ENCODE measurements at regions not wholly inside any gene's neighbourhood (a gene's known extent, or its start where the extent isn't known, plus 50 kb on each side); places are given as distances from the start of the nearest gene placed in this dataset.

GRCh38 chr2:216553482-216554240, 55.0 kb downstream of the RPL37A start:
- DNase-seq (ENCODE audit: low read depth in 2 of 2) = no peak

DNA sequence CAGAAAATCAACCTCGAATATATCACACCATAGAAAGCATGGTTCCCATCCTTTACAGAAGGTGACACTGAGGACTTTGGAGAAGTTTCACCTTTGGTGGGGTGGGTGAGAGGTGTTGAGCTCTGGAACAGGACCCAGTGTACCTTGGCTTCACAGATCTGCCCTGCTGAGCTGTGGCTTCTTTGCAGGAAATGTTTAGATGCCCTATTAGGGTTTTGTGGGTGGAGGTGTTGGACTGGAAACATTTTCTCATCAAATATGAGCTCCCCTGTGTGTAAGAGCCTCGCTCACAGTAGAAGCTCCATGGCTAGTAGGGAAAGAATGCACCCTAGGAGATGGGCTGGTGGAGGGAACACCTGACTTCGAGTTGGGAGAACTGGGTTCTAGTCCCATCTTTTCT, 55.6 kb downstream of the RPL37A start:
- DNase-seq (ENCODE audit: low read depth in 2 of 2) = peak in 1 of 2 donors; percentile 4

- no peak for DNase-seq (ENCODE audit: low read depth in 2 of 2)
These were observed 56.1 kb downstream of the RPL37A start for GRCh38 chr2:216554755-216555154.

DNA sequence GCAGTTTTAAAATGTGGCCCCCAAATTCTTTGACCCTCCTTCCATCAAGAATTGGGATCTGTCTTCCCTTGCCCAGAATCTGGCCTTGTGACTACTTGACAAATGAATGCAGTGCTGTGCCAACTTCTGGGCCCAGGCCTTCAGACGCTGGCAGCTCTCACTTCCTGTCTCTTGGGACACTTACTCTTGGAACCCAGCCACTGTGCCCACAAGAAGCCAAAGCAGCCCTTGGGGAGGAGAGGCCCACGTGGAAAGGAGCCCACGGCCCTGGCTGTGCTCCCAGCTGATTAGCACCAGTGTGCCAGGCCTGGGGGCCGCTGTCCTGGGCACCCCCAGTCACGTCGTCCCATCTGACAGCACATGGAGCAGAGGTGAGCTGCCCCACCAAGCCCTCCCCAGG, 56.6 kb downstream of the RPL37A start:
- DNase-seq (ENCODE audit: low read depth in 2 of 2) = no peak

- no peak for DNase-seq (ENCODE audit: low read depth in 2 of 2)
These were observed 57.6 kb downstream of the RPL37A start for GRCh38 chr2:216556202-216556601.

GRCh38 chr2:216557413-216557812, 58.8 kb downstream of the RPL37A start:
- DNase-seq (ENCODE audit: low read depth in 2 of 2) = no peak

- DNase-seq (ENCODE audit: low read depth in 2 of 2) = no peak
These were observed 59.2 kb downstream of the RPL37A start for GRCh38 chr2:216557820-216558219.

- DNase-seq (ENCODE audit: low read depth in 2 of 2) = no peak
These were observed 61.0 kb downstream of the RPL37A start for GRCh38 chr2:216559625-216560156.

DNA sequence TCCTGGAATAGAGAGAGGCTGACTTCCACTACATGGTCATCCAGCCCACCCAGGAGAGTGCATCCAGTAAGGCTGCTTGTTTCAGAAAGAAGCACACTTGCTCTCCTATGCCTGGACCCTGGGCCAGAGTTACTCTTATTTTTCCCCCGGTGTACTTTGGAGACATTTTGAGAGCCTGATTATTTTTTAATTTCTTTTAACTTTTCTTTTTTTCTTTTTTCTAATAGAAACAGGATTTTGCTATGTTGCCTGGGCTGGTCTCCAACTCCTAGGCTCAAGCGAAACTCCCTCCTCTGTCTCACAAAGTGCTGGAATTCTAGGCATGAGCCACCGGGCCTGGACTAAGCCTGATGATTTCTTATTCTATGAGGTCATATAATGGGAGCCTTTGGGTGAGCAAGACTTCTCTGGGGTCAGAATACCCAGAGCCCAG, 62.2 kb downstream of the RPL37A start:
- DNase-seq (ENCODE audit: low read depth in 2 of 2) = no peak

DNA sequence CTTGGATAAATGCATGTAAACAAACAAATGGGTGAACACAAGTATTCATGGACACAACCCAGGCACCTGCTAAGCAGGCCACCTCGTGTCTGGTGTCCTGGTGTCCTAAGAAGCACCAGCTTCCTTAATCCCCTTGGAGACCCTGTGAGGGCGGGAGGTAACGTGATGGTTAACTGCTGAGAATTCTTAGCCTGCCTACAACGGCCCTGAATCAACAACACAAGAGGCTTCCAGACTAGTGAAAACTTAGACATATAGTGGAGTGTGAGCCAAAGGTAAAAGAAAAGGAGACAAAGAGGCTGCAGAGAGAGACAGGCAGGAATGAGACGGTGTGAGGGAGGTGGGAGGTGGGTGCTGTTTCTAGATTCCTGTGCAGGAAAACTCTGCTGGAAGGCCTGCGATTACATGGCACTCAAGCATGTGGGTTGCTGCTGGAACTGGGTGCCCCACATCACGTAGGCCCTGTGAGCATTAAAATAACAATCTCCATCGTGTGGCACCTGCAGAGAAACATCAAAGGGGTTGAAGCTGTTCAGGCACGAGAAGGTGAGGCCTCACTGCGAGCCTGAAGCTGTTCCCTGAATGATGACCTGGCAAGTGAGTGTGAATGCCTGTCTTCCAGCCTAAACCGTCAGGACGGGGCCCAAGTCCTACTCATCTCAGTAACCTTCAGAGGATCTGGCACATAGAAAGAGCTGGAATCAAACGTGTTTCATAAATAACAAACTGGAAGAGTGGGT, 64.2 kb downstream of the RPL37A start:
- DNase-seq (ENCODE audit: low read depth in 2 of 2) = no peak

GRCh38 chr2:216563646-216564045, 65.0 kb downstream of the RPL37A start:
- DNase-seq (ENCODE audit: low read depth in 2 of 2) = no peak

DNA sequence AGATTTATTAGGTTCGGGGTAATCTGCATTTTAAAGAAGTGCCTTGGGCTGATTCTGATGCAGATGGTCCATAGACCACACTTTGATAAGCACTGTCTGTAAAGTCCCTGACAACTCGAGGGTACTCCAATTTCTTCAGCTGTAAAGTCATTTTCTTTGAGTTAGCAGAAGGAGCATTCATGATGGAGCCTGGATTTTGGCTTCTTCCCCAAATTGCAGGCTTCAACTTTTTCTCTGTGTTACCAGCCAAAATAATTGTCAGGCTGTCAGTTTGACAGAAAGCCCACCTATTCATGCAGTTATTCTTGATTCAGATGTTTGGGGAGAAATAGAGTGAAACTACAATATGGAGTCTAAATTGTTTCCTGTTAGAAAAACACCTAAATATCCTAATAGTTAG, 66.0 kb downstream of the RPL37A start:
- DNase-seq (ENCODE audit: low read depth in 2 of 2) = no peak

GRCh38 chr2:216565956-216566355, 67.3 kb upstream of the IGFBP2 start:
- no peak for DNase-seq (ENCODE audit: low read depth in 2 of 2)

GRCh38 chr2:216568576-216568975, 64.6 kb upstream of the IGFBP2 start:
- no peak for DNase-seq (ENCODE audit: low read depth in 2 of 2)

DNA sequence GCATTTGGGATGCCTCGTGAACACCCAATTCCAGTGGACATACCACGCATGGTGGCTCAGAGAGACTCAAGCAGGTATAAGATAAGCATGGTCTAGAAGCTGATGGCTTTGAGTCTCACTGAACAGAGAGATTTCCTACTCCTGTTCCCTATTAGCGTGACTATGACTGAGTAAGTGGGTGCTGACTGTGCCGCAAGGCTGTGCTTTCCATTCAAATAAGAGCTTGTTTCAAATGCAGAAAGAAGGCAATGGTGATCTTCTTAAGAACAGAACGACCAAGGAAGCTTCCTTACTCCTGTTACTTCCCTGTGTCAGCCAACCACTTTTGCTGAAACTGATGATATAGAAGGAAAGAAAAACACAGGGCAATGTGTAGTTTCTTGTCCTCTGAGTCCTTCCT, 63.5 kb upstream of the IGFBP2 start:
- DNase-seq (ENCODE audit: low read depth in 2 of 2) = no peak

DNA sequence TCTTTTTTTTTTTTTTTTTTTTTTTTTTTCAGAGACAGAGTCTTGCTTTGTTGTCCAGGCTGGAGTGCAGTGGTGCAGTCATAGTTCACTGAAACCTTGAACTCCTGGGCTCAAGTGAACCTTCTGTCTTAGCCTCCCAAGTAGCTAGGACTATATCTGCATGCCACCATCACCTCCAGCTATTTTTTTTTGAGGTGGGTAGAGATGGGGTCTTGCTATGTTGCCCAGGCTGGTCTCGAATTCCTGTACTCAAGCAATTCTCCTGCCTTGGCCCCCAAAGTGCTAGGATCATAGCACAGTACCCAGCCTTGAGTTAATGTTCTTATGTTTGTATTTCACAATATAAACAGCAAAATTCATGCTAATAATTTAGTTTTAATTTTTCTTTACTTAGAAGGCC, 62.9 kb upstream of the IGFBP2 start:
- no peak for DNase-seq (ENCODE audit: low read depth in 2 of 2)

DNA sequence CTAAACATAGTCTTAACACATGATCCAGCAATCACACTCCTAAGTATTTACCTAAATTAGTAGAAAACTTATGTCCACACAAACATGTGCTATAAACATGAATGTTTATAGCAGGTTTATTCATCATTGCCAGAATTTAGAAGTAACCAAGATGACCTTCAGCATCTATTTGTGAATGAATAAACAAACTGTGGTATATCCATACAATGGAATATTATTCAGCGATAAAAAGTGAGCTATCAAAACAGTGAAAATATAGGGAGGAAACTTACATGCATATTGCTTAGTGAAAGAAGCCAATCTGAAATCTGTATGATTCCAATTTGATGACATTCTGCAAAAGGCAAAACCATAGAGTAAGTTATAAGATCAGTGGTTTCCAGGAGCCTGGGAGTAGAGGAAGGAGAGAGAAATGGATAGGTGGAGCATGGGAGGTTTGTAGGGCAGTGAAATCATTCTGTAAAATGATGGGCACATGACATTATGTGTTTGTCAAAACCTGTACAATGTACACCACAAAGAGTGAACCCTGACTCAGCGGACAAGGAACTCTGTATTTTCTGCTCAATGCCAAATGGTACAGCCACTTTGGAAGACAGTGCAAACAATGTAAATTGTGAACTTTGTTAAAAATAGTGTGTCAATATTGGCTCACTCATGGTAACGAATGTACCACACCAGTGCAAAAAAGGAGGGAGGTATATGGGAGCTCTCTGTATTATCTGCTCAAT, 61.9 kb upstream of the IGFBP2 start:
- no peak for DNase-seq (ENCODE audit: low read depth in 2 of 2)

DNA sequence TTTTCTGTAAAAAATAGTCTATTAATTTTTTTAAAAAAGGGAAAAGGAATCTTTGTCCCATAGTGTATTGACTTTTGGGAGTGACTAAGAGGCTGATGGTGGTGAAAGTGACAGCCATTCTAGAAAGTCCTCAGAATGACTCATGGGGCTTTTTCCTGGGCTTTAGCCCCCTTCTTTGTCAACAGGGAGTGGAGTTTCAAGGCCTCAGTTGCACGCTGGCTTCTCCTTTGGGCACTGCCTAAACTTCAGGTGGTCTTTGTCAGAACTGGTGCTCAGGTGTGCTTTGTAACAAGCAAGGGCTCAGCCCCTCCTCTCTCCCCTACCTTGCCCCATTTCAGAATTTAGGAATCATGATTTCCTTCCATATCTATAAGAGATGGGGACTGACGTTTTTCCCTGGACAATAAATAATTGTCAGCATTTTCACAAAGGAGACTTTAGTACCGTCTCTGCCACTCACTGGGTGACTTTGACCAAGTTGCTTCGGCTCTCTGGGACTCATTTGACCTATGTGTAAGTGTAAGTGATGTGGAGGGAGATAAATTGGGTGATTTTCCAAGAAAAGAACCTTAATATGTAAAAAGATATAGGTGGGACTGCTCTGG, 61.2 kb upstream of the IGFBP2 start:
- DNase-seq (ENCODE audit: low read depth in 2 of 2) = no peak

GRCh38 chr2:216572582-216573578, 60.3 kb upstream of the IGFBP2 start:
- DNase-seq (ENCODE audit: low read depth in 2 of 2) = no peak

GRCh38 chr2:216574046-216574445, 59.2 kb upstream of the IGFBP2 start:
- no peak for DNase-seq (ENCODE audit: low read depth in 2 of 2)

GRCh38 chr2:216574586-216574985, 58.6 kb upstream of the IGFBP2 start:
- no peak for DNase-seq (ENCODE audit: low read depth in 2 of 2)

All from stimulated activated CD8-positive, alpha-beta memory T cell treated with anti-CD3 and anti-CD28 coated beads, Interleukin-7, amount 100 ng/mL, for 1 hour (primary cell).